ENCODE measurements at regions not wholly inside any gene's neighbourhood (a gene's known extent, or its start where the extent isn't known, plus 50 kb on each side); places are given as distances from the start of the nearest gene placed in this dataset.

DNA sequence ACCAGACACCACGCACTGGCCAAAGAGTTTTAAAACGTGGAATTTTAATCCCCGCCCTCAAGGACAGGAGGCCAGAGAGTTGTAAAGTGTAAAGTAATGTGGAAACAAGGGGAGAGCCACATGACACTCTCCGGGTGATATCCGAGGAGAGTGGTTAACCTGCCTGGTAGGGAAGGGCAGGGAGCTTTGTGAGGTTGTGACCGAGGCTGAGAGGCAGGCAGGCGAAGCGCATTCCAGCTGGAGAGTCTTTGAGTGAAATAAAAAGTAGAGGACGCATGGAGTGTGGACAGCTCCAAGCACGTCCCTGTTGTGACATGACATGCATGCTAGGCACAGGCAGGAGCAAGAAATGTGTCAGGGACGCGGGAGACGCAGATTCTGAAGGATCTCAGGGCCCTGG, 539.5 kb downstream of the RNF144A start:
- no peak for DNase-seq (ENCODE audit: low read depth)
- no peak overlapping the region for H3K4me3 ChIP-seq (replicated peaks; ENCODE audit: low read depth, low read length)
- TF ChIP-seq, protein P1, sequence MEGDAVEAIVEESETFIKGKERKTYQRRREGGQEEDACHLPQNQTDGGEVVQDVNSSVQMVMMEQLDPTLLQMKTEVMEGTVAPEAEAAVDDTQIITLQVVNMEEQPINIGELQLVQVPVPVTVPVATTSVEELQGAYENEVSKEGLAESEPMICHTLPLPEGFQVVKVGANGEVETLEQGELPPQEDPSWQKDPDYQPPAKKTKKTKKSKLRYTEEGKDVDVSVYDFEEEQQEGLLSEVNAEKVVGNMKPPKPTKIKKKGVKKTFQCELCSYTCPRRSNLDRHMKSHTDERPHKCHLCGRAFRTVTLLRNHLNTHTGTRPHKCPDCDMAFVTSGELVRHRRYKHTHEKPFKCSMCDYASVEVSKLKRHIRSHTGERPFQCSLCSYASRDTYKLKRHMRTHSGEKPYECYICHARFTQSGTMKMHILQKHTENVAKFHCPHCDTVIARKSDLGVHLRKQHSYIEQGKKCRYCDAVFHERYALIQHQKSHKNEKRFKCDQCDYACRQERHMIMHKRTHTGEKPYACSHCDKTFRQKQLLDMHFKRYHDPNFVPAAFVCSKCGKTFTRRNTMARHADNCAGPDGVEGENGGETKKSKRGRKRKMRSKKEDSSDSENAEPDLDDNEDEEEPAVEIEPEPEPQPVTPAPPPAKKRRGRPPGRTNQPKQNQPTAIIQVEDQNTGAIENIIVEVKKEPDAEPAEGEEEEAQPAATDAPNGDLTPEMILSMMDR (IDR thresholded peaks at IDR 0.05; ENCODE audit: low read length, missing control alignments) = no peak

DNA sequence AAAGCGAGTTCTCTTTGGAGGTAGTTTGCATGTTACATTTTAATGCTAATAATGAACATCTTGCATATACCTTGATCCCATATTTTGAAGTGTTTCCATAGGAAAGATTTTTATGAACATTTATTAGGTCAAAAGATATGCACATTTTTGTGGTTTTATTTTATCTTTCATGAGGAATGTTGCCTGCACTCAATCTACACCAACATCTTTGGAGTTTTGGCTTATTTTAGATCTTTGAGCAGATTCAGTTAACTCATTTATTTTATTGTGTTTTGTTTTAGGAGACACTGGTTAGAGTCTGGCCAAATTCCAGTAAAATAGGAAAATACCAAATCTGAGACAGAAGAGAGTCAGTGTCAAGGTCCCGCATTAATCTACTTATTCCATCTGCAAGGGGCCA, 540.9 kb downstream of the RNF144A start:
- TF ChIP-seq, protein P1 (IDR thresholded peaks at IDR 0.05; ENCODE audit: low read length, missing control alignments) = no peak
- H3K4me3 ChIP-seq (replicated peaks; ENCODE audit: low read depth, low read length) = no peak overlapping the region
- DNase-seq (ENCODE audit: low read depth) = no peak

DNA sequence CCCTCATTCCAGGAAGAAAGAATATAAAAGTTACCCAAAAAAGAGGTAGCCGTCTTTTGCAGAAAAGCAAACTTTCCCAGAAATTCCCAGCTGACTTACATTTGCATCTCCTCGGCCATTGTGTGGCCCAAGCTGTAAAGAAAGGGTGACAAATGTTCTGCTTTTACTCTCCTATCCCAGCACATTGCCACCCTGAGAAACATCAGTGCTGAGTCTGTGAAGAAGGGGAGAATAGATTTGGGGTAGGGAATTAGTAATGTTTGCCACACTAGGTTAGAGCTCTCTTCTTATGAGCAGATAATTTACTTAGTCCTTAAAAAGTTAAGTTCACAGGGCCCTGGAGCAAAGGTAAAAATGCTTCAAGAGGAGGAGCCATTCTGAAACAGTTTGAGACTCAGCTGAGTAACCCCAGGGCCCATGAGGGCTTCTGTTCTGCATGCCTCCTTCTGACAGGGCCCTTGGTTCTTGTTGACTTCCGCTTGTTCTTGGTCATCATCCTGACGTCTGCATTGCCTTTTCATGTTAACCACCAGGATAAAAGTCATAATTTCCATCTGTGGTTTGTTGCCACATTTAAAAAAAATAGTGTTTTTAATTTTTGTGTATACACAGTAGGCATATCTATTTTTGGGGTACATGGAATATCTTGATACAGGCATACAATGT, 550.7 kb downstream of the RNF144A start:
- TF ChIP-seq, protein P1 (IDR thresholded peaks at IDR 0.05; ENCODE audit: low read length, missing control alignments) = no peak
- no peak for DNase-seq (ENCODE audit: low read depth)
- no peak overlapping the region for H3K4me3 ChIP-seq (replicated peaks; ENCODE audit: low read depth, low read length)

DNA sequence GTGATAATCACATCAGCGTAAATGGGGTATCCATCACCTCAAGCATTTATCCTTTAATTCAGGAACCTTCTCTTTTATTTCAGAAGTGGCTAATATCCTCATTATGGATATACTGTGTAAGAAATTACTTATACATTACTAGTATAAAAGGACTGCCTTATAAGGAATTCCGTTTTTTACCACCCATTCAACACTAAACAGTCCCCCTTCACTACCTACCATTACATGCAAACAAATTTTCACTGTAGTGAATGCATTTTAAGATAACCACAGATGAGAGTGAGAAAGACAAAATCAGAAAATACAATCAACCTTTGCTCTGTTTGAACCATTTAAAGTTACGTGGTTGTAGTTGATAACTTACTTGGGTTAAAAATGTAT, 551.2 kb downstream of the RNF144A start:
- DNase-seq (ENCODE audit: low read depth) = no peak
- TF ChIP-seq, protein P1 (IDR thresholded peaks at IDR 0.05; ENCODE audit: low read length, missing control alignments) = no peak
- no peak overlapping the region for H3K4me3 ChIP-seq (replicated peaks; ENCODE audit: low read depth, low read length)

DNA sequence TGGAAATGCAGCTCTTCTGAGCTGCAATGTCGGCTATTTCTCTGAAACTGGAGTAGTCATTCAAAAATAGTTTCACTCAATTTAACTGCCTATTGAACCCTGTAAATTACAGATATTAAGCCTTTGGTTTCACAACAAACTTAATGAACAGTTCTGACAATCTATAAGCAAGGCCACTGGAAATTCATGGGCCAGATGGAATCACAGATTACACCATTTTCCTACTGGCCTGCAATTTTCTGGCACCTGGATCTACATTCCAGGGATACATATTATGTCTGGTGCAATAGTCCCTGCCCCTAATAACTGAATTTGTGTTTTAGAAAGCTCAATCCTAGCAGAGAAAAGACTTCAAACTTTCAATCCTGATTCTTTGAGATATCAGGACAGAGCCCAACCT, 551.7 kb downstream of the RNF144A start:
- no peak overlapping the region for H3K4me3 ChIP-seq (replicated peaks; ENCODE audit: low read depth, low read length)
- TF ChIP-seq, protein P1 (IDR thresholded peaks at IDR 0.05; ENCODE audit: low read length, missing control alignments) = no peak
- DNase-seq (ENCODE audit: low read depth) = no peak

DNA sequence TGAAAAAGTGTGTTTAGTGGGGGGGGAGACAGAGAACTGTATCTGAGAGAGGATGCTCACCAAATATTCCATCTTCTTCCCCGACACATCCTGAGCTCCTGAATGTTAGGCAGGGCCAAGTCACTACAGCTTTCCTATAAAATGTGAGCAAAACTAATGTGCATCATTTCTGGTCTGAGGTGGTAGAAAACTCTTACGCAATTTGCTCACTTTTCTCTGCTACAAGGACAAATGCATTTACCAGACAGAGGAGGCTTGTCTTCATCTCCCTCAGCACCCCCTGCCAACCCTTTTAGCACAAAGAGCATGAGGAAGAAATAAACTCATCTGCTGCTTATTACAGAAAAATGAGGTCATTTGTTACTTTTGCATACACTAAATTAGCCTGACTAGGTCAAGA, 554.0 kb downstream of the RNF144A start:
- H3K4me3 ChIP-seq (replicated peaks; ENCODE audit: low read depth, low read length) = no peak overlapping the region
- TF ChIP-seq, protein P1 (IDR thresholded peaks at IDR 0.05; ENCODE audit: low read length, missing control alignments) = no peak
- DNase-seq (ENCODE audit: low read depth) = no peak

DNA sequence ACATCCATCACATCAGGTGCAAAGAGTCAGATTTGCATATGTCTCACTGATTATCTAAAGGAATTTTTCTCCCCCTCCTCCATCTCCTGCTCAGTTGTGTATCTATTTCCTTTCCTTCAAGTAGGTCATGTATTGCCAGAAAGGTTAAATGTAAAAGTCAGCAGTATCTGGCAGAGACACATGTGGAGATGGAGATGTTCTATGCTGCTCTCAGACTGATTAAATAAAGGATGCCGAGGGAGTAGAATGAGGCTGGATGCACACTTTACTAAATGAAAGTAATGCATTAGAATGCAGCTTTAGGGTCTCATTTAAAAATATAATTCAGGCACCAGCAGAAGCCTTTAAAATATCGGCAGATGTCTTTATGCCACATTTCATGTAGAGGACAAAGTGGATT, 555.3 kb downstream of the RNF144A start:
- DNase-seq (ENCODE audit: low read depth) = no peak

More for the DNA sequence above, 555.3 kb downstream of the RNF144A start:
- no peak overlapping the region for H3K4me3 ChIP-seq (replicated peaks; ENCODE audit: low read depth, low read length)
- TF ChIP-seq, protein P1 (IDR thresholded peaks at IDR 0.05; ENCODE audit: low read length, missing control alignments) = no peak

All from fibroblast of pulmonary artery (primary cell).